Loucy (cell line): ENCODE measurements at regions not wholly inside any gene's neighbourhood (a gene's known extent, or its start where the extent isn't known, plus 50 kb on each side); places are given as distances from the start of the nearest gene placed in this dataset.

Source experiments
- EZH2phosphoT487 ChIP-seq: fragments of 200-600 bp; IDR thresholded peaks from 2 replicates; pipeline ENCODE4 v1.6.1; 2018; ENCODE audit warnings: antibody characterized with exemption, mild to moderate bottlenecking, moderate library complexity, borderline replicate concordance
- TF ChIP-seq, protein P1 (sequence below): fragments of 200-600 bp; sonication (generic); conservative IDR thresholded peaks from 2 replicates; pipeline ENCODE4 v1.5.1; 2014; ENCODE audit warnings: mild to moderate bottlenecking, antibody characterized with exemption, low read length

DNA sequence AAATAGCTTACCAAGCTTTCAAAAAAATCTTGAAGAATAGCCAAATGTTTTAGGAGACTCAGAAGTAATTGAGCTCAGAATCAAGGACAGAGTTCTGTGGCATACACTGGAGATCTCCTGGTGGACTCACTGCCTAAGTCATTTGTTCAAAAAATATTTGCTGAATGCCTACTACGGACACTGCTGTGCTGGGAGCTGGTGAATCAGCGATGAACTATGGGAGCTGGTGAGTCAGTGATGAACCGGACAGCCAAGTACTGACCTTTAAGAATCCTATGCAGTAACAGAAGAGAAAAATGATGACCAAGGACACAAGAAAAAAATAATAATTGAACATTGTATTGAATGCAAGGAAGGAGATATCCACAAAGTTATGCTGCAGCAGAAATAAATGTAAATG, 717.9 kb upstream of the CXADR start:
- TF ChIP-seq, protein P1, sequence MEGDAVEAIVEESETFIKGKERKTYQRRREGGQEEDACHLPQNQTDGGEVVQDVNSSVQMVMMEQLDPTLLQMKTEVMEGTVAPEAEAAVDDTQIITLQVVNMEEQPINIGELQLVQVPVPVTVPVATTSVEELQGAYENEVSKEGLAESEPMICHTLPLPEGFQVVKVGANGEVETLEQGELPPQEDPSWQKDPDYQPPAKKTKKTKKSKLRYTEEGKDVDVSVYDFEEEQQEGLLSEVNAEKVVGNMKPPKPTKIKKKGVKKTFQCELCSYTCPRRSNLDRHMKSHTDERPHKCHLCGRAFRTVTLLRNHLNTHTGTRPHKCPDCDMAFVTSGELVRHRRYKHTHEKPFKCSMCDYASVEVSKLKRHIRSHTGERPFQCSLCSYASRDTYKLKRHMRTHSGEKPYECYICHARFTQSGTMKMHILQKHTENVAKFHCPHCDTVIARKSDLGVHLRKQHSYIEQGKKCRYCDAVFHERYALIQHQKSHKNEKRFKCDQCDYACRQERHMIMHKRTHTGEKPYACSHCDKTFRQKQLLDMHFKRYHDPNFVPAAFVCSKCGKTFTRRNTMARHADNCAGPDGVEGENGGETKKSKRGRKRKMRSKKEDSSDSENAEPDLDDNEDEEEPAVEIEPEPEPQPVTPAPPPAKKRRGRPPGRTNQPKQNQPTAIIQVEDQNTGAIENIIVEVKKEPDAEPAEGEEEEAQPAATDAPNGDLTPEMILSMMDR: no peak
- no peak for TF ChIP-seq EZH2phosphoT487
